Nucleus accumbens (tissue), 56 donors: ENCODE measurements at regions not wholly inside any gene's neighbourhood (a gene's known extent, or its start where the extent isn't known, plus 50 kb on each side); places are given as distances from the start of the nearest gene placed in this dataset.
A peak's percentile ranks its signal among the peaks of the same experiment; 100 is the strongest.

Experiments used
- DNase-seq, 56 donors: peaks; one replicate each; lab custom pipeline; 2025; lab: John Stamatoyannopoulos, UW

GRCh38 chr9:87112656-87113055 is 165.3 kb upstream of the GAS1 start:
- DNase-seq, result no peak

DNA sequence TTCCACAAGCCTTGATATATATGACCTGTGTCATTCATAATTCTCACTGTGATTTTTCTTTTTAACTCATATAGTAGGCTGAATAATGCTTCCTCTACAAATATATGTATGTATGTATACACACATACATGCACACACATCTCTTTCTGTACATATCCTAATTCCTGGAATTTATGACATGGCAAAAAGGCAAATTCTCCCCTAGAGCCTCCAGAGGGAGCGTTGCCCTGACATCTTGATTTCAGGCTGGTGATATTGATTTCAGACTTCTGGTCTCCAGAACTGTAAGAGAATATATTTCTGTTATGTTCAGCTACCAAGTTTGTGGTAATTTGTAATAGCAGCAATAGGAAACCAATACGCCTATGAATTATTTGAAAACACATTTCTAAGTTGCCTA is 166.6 kb upstream of the GAS1 start:
- DNase-seq, result no peak

DNA sequence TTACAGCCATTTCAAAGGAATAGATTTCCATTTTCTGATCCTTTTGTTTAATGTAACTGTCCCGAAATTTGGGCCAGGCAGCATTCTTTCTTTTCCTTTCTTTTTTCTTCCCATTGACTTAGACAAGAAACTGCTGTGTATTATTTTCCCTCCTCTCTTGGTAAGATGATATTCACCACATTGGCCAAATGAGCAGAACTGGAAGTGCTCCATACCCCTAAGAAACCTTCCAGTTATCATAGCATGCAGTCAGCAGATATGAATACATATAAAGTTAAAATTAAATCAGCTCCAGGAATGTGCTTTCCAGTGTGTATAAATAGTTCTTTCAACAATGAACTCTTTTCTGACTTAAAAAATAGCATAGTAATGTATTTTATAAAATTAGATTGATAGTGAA is 168.5 kb upstream of the GAS1 start:
- DNase-seq, result no peak

DNA sequence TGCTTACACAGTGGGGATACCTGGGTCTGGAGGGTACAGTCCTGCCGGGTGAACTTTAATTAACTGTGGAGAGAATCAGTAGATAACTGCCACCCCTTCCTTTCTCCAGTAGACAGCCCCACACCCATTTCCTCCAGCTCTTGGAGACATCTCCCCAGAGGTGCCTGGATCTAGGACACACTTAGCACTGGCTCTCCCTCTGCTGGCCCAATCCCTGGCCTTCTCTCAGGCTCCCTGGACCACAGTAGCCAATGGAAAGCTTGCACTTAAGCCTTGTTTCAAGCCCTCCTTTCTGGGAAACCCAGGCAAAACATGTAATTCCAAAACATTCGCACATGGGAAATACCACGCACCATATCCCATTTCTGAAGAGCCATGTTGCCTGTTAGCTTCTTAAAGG is 169.2 kb upstream of the GAS1 start:
- no peak for DNase-seq

DNA sequence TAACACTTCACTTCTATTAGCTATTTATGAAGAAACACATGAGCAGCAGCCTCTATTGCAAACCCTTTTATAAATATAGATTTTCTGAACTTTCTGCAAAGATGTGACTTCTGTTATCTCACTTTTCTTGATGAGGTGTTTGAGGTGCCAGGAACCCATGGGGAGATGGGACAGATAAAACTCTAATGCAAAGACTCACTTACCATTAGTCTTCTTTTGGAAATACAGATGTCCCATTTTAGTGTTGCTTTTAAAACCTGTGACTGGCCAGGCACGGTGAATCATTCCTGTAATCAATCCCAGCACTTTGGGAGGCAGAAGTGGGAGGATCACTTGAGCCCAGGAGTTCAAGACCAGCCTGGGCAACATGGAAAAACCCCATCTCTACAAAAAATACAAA is 171.3 kb upstream of the GAS1 start:
- DNase-seq, result no peak

GRCh38 chr9:87119328-87119881 is 172.1 kb upstream of the GAS1 start:
- DNase-seq, result no peak

- DNase-seq, result no peak
These were observed 173.3 kb upstream of the GAS1 start for GRCh38 chr9:87120610-87121009.

DNA sequence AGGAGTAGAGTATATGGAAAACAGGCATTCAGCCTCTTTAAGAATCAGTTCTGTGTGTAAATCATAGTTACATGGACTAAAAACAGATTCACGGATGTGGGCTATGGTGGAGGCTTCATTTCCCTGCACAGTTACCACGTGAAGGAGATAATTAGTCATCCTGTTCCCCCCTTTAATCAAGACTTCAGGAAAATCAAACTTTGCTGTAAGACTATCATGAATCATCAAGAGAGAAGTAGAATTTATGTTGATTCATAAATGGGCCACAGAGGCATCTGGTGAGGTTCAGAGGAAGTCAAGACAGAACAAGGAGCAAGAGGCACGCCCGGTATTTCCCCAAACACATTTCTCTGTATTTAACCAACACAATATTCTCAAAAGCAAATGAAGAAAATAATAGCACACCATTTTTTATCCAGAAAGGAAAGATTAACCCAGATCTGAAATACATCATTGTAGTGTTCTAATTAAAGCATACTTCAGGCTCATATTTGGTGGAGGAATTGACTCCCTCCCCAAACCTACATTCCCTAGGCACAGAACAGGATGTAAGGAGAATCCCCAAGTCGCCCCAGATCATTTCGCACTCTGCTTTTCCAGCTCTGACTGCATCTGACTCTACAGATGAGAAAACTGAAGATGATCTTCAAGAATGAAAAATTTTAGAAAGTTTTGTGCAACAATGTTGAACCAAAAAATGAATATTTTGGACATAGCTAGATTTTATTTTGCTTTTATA is 175.8 kb upstream of the GAS1 start:
- DNase-seq, result peak in 1 of 56 donors; percentile 10

DNA sequence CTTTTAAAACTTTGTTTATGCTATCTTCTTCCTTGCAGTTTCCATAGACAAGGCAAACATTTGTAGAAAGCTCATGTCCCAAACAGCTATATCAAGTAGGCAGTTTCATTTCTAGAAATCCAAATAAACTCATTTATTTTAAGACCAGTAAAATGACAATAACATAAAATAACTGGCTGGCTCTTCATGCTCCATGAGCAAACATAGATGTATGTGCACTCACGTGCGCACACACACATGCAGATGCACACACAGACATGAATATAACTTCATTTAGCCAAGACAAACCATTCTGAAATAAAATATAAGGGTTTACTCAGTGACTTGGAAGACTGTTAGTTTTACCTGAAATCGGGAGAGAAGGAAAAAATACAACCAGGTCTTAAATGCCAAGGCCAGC is 176.5 kb upstream of the GAS1 start:
- DNase-seq, result no peak

DNA sequence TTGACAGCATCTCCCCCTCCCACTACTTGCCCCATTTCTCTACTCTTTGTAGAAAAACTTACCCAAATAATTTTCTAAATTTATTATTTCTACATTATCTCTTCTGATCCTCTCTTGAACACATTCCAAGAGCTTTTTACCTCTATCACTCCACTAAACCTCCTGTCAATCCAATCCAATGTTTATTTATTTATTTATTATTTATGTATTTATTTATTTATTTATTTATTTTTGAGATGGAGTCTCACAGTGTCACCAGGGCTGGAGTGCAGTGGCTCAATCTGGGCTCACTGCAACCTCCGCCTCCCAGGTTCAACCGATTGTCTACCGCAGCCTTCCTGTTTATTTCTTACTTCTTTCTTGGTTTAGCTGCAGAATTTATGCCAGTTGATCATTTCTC is 178.5 kb upstream of the GAS1 start:
- no peak for DNase-seq

GRCh38 chr9:87127543-87127942 is 180.2 kb upstream of the GAS1 start:
- DNase-seq, result no peak

DNA sequence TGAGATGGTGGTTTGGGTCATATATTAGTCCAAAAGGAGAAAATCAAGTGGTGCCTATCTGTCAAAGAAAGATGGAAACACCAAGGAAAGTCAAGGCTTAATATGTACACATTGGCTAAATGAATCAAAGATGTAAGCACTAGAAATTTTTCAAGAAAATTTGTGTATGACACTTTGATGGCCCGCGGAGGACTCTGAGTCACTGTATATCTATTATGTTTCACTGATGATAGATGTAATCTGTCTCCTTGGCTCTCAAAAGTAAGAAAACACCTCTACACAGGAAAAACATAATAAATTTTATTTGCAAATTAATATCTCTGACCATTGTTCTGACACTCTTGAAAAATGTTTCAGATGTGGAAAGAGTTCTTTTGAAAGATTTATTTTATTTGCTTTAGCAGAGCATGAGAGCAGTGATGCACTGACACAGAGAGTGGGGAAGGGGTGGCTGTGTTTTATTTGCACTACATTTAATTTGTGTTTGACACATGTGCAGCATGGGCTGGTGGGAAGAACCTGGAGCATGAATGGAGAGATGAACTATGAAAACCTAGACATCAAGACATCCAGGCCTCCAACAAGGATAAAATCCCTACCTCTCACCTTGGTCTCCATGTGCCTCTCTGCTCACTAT is 180.8 kb upstream of the GAS1 start:
- no peak for DNase-seq

DNA sequence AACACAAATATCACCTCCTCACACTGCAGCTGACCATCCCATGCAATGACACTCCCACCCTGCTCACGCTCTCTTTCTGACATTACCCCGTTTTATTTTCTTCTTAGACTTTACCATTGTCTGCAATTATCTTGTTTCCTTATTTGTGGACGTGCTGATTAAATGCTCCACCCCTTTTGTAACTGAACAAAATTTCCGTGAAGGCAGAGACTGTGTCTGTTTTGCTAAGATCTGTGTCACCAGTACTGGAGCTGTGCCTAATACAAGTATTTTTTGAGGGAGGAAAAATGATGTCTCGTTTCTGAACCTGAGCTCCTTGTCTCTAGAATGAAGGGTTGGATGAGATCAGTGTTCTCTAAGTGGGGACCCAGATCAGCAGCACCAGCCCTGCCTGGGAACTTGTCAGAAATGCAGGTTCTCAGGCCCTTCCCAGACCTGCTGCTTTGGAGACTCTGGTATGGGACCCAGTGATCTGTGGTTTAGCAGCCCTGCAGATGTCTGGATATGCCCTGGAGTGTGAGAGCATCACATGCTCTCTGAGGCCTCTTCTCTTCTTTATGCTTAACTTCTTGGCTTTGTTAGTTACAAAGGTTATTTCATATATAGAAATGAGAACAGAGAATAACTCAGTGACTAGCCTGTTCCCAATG is 181.7 kb upstream of the GAS1 start:
- DNase-seq, result no peak

DNA sequence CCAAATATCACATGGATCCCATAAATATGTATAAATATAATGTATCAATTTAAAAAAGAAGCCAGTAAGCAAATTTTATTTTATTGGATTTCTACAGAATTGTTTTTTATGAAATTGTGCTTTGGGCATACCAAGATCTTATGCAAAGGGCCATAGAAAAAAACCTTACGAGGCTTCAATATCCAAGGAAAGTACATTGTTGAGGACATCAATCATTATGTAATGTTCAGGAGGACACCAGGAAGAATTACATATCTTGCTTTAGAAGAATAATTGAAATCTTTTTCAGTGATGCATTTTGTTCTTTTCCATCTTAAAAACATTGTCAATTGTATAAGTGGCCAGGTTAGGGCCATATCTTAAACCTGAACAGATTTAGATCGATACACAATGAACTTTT is 187.8 kb upstream of the GAS1 start:
- no peak for DNase-seq

GRCh38 chr9:87137718-87138117 is 190.4 kb upstream of the GAS1 start:
- no peak for DNase-seq

- peak in 2 of 56 donors; percentile 6 to 7 for DNase-seq
These were observed 191.1 kb upstream of the GAS1 start for GRCh38 chr9:87138128-87139040.

DNA sequence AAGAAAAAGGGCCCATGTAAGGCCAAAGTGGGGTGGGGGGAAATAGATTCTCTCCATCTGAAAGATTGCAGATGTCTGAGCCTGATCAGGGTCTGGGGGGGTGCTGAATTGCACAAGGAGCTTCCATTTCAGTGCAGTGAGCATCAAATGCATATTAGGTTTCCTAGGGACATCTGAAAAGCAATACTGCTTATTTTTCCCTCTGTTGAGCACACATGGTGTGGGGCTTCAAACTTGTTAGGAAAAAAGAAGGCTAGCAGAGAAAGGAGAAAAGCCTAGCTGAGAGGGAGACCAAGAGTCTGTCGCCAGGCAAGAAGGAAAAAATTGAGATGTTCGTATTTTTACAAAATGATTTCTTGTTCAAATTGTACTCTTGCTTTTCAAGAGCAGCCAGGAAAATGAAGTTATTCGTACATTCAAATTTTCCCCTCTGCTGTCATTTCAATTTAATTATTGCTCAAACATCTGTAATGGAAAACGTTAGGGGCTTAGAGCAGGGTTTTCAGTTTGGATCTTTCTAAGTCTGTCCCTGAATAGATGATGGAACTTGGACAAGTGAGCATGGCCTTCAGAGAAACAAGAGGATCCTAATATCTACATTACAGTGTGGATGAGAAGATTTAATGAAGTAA is 191.9 kb upstream of the GAS1 start:
- DNase-seq, result no peak

- DNase-seq, result no peak
These were observed 192.8 kb upstream of the GAS1 start for GRCh38 chr9:87140142-87140541.

DNA sequence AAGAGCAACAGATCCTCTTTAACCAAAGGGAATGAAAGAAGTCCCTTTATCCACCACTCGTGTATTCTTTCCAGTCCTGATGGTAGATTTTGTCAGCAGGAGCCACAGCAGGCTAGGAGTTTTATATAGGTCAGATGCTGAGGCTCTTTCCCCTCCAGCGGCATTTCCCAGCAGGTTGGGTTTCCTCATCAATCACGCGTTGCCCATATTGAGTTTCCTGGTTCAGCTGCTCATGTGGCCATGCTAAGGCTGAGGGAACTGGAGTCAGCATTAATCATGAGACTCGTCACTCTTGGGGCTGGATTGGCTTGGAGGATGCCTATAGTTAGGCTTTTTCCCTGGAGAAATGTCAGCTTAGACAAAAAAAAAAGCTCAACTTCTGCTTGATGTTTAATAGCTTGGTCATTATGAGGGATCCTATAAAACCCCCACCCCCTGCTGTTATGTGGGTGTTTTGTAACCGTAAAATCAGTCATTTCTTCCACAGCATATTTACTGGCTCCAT is 193.4 kb upstream of the GAS1 start:
- no peak for DNase-seq

DNA sequence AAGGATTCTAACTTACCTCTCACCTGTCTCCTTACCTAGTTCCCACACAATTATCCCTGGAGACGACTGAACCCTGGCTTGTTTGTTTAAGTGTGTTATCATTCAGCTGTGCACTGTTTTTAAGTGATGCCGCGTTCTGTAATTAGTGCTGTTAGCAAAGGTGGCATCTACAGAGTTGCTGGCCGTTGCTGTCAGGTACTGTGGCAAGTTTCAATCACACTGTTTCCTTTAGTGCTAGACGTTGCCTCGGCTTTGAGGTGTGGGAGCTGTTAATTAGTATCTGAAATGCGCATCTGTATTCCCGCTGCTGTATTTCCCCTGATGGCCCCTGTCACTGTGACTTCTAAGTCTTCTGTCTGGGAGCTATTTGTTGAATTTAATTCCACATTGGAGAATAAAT is 193.8 kb upstream of the GAS1 start:
- no peak for DNase-seq
